Trophoblast cell (in vitro differentiated cells and primary cell): ENCODE measurements at regions not wholly inside any gene's neighbourhood (a gene's known extent, or its start where the extent isn't known, plus 50 kb on each side); places are given as distances from the start of the nearest gene placed in this dataset.
"Not testable (repeated sequence)": the region's sequence is repeated elsewhere in the genome, so short reads cannot be mapped to it uniquely, and the experiment has no call there.

ENCODE experiments used
- DNase-seq, 2 donors: peaks; one replicate each; pipeline ENCODE4 v3.0.0-alpha.2; 2016
- H2AFZ ChIP-seq: 2 replicates; pipeline ENCODE4 v1.6.1; 2013; ENCODE audit warnings: low read length, moderate library complexity, mild to moderate bottlenecking; ENCODE audit not compliant: insufficient read depth, poor library complexity
- H2AK5ac ChIP-seq: 2 replicates; pipeline ENCODE4 v1.6.1; 2013; ENCODE audit warnings: mild to moderate bottlenecking, low read length
- H2BK120ac ChIP-seq: 2 replicates; pipeline ENCODE4 v1.6.1; 2013; ENCODE audit warnings: low read length, mild to moderate bottlenecking, moderate library complexity; ENCODE audit not compliant: insufficient read depth, poor library complexity
- H2BK12ac ChIP-seq: 2 replicates; pipeline ENCODE4 v1.6.1; 2013; ENCODE audit warnings: mild to moderate bottlenecking, low read length, moderate library complexity
- H2BK5ac ChIP-seq: 2 replicates; pipeline ENCODE4 v1.6.1; 2013; ENCODE audit warnings: low read length, low read depth, moderate library complexity, mild to moderate bottlenecking; ENCODE audit not compliant: poor library complexity
- H3K14ac ChIP-seq: 2 replicates; pipeline ENCODE4 v1.6.1; 2013; ENCODE audit warnings: mild to moderate bottlenecking, low read length
- H3K18ac ChIP-seq: 2 replicates; pipeline ENCODE4 v1.6.1; 2013; ENCODE audit warnings: mild to moderate bottlenecking, low read length
- H3K23ac ChIP-seq: 2 replicates; pipeline ENCODE4 v1.6.1; 2013; ENCODE audit warnings: low read length
- H3K27ac ChIP-seq: 2 replicates; pipeline ENCODE4 v1.5.1; 2013; ENCODE audit warnings: low read depth, mild to moderate bottlenecking, inconsistent platforms, low read length, moderate library complexity
- H3K27me3 ChIP-seq: 2 replicates; pipeline ENCODE4 v1.6.1; 2013; ENCODE audit warnings: inconsistent platforms, mild to moderate bottlenecking, low read length, moderate library complexity; ENCODE audit not compliant: insufficient read depth
- H3K36me3 ChIP-seq, 2 experiments: 1 replicate in 1 of 2; 2 replicates in 1 of 2; pipeline ENCODE4 v1.6.1; 2013; ENCODE audit warnings: low read length in 2 of 2, mild to moderate bottlenecking in 2 of 2, moderate library complexity in 1 of 2; ENCODE audit not compliant: insufficient read depth in 2 of 2, control insufficient read depth in 1 of 2
- H3K4ac ChIP-seq: 2 replicates; pipeline ENCODE4 v1.6.1; 2013; ENCODE audit warnings: low read depth, mild to moderate bottlenecking, low read length, moderate library complexity
- H3K4me1 ChIP-seq, 2 experiments: 1 replicate in 1 of 2; 2 replicates in 1 of 2; pipeline ENCODE4 v1.6.1; 2013; ENCODE audit warnings: low read length in 2 of 2, mild to moderate bottlenecking in 2 of 2, moderate library complexity in 1 of 2; ENCODE audit not compliant: insufficient read depth in 2 of 2, control insufficient read depth in 1 of 2
- H3K4me2 ChIP-seq: 2 replicates; pipeline ENCODE4 v1.6.1; 2013; ENCODE audit warnings: inconsistent platforms, mild to moderate bottlenecking, low read length, moderate library complexity
- H3K4me3 ChIP-seq: 2 replicates; pipeline ENCODE4 v1.5.1; 2013; ENCODE audit warnings: mild to moderate bottlenecking, low read depth, low read length, inconsistent platforms
- H3K79me1 ChIP-seq: one replicate; pipeline ENCODE4 v1.6.1; 2013; ENCODE audit warnings: low read length
- H3K79me2 ChIP-seq: 2 replicates; pipeline ENCODE4 v1.6.1; 2013; ENCODE audit warnings: low read length, mild to moderate bottlenecking; ENCODE audit not compliant: control insufficient read depth, insufficient read depth, poor library complexity
- H3K9ac ChIP-seq: 2 replicates; pipeline ENCODE4 v1.6.1; 2013; ENCODE audit warnings: mild to moderate bottlenecking, low read length
- H3K9me3 ChIP-seq: 2 replicates; pipeline ENCODE4 v1.6.1; 2013; ENCODE audit warnings: low read depth, mild to moderate bottlenecking, control low read depth, inconsistent platforms, low read length; ENCODE audit not compliant: insufficient read depth
- H4K12ac ChIP-seq: 2 replicates; pipeline ENCODE4 v1.6.1; 2013; ENCODE audit warnings: low read depth, mild to moderate bottlenecking, low read length, moderate library complexity
- H4K8ac ChIP-seq: 2 replicates; pipeline ENCODE4 v1.6.1; 2013; ENCODE audit warnings: low read depth, mild to moderate bottlenecking, low read length, moderate library complexity
- H4K91ac ChIP-seq: one replicate; pipeline ENCODE4 v1.6.1; 2013; ENCODE audit warnings: low read depth, mild to moderate bottlenecking, low read length, moderate library complexity
- WGBS: extraction: QIAGEN DNeasy Blood & Tissue Kit; methylation state at CpG from one replicate; pipeline ENCODE4 v1.1.7; 2013; ENCODE audit warnings: missing lambda C conversion rate; ENCODE audit not compliant: insufficient read length, insufficient coverage; ENCODE audit errors: extremely low coverage; 5-methylcytosine and 5-hydroxymethylcytosine counted together

DNA sequence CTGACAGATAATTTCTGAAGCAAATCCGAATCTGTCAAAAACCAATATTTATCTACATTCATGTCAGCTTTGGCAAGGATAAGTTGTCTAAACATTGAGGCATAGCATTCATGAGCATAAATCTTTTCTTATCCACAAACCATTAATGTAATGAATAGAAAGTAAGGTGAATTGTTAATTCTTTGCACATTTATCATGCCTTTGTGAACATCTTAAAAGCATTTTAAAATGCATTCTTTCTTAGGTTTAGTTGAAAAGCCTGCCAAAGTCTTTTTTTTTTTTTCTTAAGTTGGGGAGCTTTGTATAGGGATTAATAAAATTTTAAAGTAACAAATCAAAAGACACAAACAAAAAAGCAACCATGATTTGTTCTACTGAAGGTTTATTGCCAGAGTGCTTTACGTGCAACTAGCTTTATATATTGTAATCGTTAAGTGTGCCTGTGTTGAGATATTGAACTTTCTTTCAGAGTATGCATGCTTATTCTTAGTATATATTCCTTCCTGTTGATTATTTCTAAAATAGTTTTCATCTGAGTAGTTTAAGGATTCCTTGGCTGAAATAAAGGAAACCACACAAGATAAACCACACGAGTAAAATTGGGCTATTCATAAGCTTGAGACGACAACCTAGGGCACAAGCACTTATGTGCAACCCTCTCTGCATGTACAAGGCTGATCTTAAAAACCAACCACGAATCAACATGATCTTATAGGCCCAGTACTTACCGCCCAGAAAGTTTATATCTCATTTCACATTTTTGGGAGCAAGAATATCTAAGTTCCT is 1110.9 kb upstream of the CNTN5 start:
- no peak for DNase-seq
- no peak overlapping the region for H3K4me2 ChIP-seq
- no peaks in the 10 kb centered on the region for H3K27me3 ChIP-seq
- no peak overlapping the region for H4K12ac ChIP-seq
- no peak overlapping the region for H2AFZ ChIP-seq
- H3K79me2 ChIP-seq, result no peaks in the 10 kb centered on the region
- no peaks in the 10 kb centered on the region for H3K4me1 ChIP-seq
- H2BK5ac ChIP-seq, result no peak overlapping the region
- no peaks in the 10 kb centered on the region for H3K9me3 ChIP-seq
- no peak overlapping the region for H4K91ac ChIP-seq
- H3K79me1 ChIP-seq, result no peaks in the 10 kb centered on the region
- no peak overlapping the region for H2BK12ac ChIP-seq
- H4K8ac ChIP-seq, result no peak overlapping the region
- no CpG with 5 or more reads among the region's 7 CpGs for WGBS
- no peak overlapping the region for H3K14ac ChIP-seq
- no peak overlapping the region for H3K23ac ChIP-seq
- no peak overlapping the region for H2AK5ac ChIP-seq
- no peak overlapping the region for H3K27ac ChIP-seq
- H3K36me3 ChIP-seq, result no peaks in the 10 kb centered on the region
- H3K4ac ChIP-seq, result no peak overlapping the region
- no peak overlapping the region for H2BK120ac ChIP-seq
- no peak overlapping the region for H3K4me3 ChIP-seq
- H3K9ac ChIP-seq, result no peak overlapping the region
- H3K18ac ChIP-seq, result no peak overlapping the region

DNA sequence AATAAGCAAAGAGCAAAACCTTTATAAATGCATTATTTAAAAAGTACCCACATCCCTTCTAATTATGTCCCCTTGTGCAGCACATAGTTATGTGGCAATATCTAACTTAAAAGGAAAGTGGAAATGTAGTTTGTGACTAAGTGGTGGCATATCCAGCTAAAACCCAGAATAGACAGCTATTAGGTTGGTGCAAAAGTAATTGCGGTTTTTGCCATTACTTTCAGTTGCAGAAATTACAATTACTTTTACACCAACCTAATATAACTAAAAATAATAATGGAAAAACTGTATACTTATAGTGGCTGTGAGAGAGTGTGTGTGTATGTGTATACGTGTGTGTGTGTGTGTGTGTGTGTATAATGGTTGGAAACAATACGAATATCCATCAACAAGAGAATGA is 1108.1 kb upstream of the CNTN5 start:
- no peak overlapping the region for H2BK120ac ChIP-seq
- H4K8ac ChIP-seq, result no peak overlapping the region
- H2BK5ac ChIP-seq, result no peak overlapping the region
- H2AFZ ChIP-seq, result no peak overlapping the region
- no peak overlapping the region for H2BK12ac ChIP-seq
- H3K14ac ChIP-seq, result no peak overlapping the region
- no peak overlapping the region for H4K12ac ChIP-seq
- H3K4me1 ChIP-seq, result no peaks in the 10 kb centered on the region
- H3K23ac ChIP-seq, result no peak overlapping the region
- H3K4me2 ChIP-seq, result no peak overlapping the region
- WGBS, result no CpG with 5 or more reads among the region's 3 CpGs
- no peak overlapping the region for H3K4ac ChIP-seq
- H3K9me3 ChIP-seq, result no peaks in the 10 kb centered on the region
- no peak for DNase-seq
- no peak overlapping the region for H3K18ac ChIP-seq
- H3K4me3 ChIP-seq, result no peak overlapping the region
- H4K91ac ChIP-seq, result no peak overlapping the region
- no peaks in the 10 kb centered on the region for H3K79me2 ChIP-seq
- H2AK5ac ChIP-seq, result no peak overlapping the region
- H3K27ac ChIP-seq, result no peak overlapping the region
- H3K9ac ChIP-seq, result no peak overlapping the region
- no peaks in the 10 kb centered on the region for H3K36me3 ChIP-seq
- H3K79me1 ChIP-seq, result no peaks in the 10 kb centered on the region
- H3K27me3 ChIP-seq, result no peaks in the 10 kb centered on the region

DNA sequence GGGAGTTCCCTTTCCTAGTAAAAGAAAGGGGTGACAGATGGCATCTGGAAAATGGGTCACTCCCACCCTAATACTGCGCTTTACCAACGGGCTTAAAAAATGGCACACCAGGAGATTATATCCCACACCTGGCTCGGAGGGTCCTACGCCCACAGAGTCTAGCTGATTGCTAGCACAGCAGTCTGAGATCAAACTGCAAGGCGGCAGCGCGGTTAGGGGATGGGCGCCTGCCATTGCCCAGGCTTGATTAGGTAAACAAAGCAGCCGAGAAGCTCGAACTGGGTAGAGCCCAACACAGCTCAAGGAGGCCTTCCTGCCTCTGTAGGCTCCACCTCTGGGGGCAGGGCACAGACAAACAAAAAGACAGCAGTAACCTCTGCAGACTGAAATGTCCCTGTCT is 1097.8 kb upstream of the CNTN5 start:
- not testable (repeated sequence) for H3K27me3 ChIP-seq, H3K9me3 ChIP-seq, H2AFZ ChIP-seq, H3K4me3 ChIP-seq, H4K12ac ChIP-seq, H3K79me1 ChIP-seq, H4K8ac ChIP-seq, H3K4me1 ChIP-seq, H3K14ac ChIP-seq, H3K36me3 ChIP-seq, H4K91ac ChIP-seq, H2BK120ac ChIP-seq, H3K18ac ChIP-seq, H3K27ac ChIP-seq, H3K79me2 ChIP-seq, H3K4ac ChIP-seq, H2BK5ac ChIP-seq, H3K23ac ChIP-seq, DNase-seq, H2AK5ac ChIP-seq, H3K9ac ChIP-seq, H3K4me2 ChIP-seq, H2BK12ac ChIP-seq
- no CpG with 5 or more reads among the region's 10 CpGs for WGBS

DNA sequence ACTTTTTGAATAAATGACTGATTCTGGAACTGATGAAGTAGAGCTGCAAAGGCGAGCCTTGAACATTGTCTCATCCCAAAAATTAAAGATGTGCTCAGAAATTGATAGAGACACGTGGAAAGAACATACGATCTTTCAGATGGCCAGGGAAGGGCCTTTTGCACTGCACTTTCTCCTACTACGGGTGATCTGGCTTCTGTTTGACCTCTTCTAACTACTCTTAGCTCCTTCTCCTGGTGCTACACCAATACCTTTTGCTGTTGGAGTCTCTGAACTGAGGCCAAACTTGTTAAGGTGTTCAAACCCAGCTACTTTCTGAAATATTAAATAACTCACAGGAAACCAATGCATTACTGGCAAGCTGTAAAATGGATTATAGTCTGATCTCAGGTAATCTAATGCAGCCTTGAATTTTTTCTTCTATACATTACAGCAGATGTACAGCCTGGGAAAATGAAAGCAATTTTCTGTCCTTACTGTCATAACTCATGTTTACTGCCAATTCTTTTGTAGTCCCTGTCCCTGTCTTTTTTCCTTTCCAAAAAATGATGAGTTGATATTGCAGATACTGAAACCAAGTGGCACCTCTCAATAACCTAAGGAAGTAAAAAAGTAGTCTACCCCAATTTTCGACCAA is 1086.1 kb upstream of the CNTN5 start:
- no peak for DNase-seq
- no peak overlapping the region for H2BK12ac ChIP-seq
- no peak overlapping the region for H2BK5ac ChIP-seq
- no peaks in the 10 kb centered on the region for H3K36me3 ChIP-seq
- WGBS, result no CpG with 5 or more reads among the region's 5 CpGs
- no peak overlapping the region for H3K14ac ChIP-seq
- H3K27ac ChIP-seq, result no peak overlapping the region
- H3K4me1 ChIP-seq, result no peaks in the 10 kb centered on the region
- H3K9ac ChIP-seq, result no peak overlapping the region
- H4K12ac ChIP-seq, result no peak overlapping the region
- no peaks in the 10 kb centered on the region for H3K79me2 ChIP-seq
- H3K9me3 ChIP-seq, result no peaks in the 10 kb centered on the region
- no peak overlapping the region for H4K91ac ChIP-seq
- no peak overlapping the region for H2AK5ac ChIP-seq
- H3K18ac ChIP-seq, result no peak overlapping the region
- H3K4me2 ChIP-seq, result no peak overlapping the region
- no peak overlapping the region for H3K4ac ChIP-seq
- no peaks in the 10 kb centered on the region for H3K27me3 ChIP-seq
- no peaks in the 10 kb centered on the region for H3K79me1 ChIP-seq
- H3K4me3 ChIP-seq, result no peak overlapping the region
- H2AFZ ChIP-seq, result no peak overlapping the region
- H2BK120ac ChIP-seq, result no peak overlapping the region
- no peak overlapping the region for H4K8ac ChIP-seq
- H3K23ac ChIP-seq, result no peak overlapping the region
